ENCODE measurements at regions not wholly inside any gene's neighbourhood (a gene's known extent, or its start where the extent isn't known, plus 50 kb on each side); places are given as distances from the start of the nearest gene placed in this dataset.

DNA sequence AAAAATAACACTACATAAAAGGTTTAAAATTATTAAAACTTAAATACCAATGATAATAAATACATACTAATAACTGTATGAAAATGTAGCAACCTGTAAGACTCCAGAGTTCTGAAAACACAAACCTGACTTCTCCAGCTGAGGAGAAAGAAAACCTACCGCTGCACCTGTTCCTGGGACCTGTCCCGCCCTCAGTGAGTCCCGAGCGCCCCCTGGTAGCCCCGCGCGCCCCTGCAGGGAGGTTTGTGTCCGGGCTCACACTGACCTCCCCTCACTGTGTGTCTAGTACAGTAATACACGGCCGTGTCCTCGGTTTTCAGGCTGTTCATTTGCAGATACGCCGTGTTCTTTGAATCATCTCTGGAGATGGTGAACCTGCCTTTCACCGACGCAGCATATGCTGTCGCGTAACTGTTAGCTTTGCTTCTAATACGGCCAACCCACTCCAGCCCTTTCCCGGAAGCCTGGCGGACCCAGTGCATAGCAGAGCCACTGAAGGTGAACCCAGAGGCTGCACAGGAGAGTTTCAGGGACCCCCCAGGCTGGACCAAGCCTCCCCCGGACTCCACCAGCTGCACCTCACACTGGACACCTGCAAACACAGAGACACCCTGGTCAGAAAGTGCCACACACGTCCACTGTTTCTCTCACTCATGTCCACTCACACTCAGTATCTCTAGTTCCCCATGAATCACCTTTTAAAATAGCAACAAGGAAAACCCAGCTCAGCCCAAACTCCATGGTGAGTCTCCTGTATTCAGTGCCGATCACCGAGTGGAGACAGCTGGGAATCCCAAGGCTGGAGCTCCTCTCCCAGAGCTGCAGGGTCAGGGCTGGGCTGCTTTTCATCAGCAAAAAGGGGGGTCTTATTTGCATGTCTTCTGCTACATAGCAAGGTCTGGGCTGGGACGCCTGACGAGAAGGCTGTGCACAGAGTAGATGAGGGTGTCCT is 1276.3 kb downstream of the TMEM121 start:
- no peak for TF ChIP-seq CTCF (IDR thresholded peaks at IDR 0.05; ENCODE audit: low read depth, low read length, missing input control)
- TF ChIP-seq, protein P1, sequence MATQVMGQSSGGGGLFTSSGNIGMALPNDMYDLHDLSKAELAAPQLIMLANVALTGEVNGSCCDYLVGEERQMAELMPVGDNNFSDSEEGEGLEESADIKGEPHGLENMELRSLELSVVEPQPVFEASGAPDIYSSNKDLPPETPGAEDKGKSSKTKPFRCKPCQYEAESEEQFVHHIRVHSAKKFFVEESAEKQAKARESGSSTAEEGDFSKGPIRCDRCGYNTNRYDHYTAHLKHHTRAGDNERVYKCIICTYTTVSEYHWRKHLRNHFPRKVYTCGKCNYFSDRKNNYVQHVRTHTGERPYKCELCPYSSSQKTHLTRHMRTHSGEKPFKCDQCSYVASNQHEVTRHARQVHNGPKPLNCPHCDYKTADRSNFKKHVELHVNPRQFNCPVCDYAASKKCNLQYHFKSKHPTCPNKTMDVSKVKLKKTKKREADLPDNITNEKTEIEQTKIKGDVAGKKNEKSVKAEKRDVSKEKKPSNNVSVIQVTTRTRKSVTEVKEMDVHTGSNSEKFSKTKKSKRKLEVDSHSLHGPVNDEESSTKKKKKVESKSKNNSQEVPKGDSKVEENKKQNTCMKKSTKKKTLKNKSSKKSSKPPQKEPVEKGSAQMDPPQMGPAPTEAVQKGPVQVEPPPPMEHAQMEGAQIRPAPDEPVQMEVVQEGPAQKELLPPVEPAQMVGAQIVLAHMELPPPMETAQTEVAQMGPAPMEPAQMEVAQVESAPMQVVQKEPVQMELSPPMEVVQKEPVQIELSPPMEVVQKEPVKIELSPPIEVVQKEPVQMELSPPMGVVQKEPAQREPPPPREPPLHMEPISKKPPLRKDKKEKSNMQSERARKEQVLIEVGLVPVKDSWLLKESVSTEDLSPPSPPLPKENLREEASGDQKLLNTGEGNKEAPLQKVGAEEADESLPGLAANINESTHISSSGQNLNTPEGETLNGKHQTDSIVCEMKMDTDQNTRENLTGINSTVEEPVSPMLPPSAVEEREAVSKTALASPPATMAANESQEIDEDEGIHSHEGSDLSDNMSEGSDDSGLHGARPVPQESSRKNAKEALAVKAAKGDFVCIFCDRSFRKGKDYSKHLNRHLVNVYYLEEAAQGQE (IDR thresholded peaks at IDR 0.05), result no peak
- TF ChIP-seq FOXA1 (IDR thresholded peaks at IDR 0.05), result no peak
- no peak for TF ChIP-seq ZBTB33 (IDR thresholded peaks at IDR 0.05)
- no peak for TF ChIP-seq YY1 (IDR thresholded peaks at IDR 0.05)
- no peak for TF ChIP-seq RAD21 (IDR thresholded peaks at IDR 0.05)
